AG04449 (cell line): ENCODE measurements at regions not wholly inside any gene's neighbourhood (a gene's known extent, or its start where the extent isn't known, plus 50 kb on each side); places are given as distances from the start of the nearest gene placed in this dataset.

Experiments used
- CTCF ChIA-PET: fragments of 350-600 bp; formaldehyde crosslinking; extraction: SDS; loops from one replicate; lab custom pipeline; 2021; ENCODE audit warnings: antibody characterized with exemption; lab: Yijun Ruan, JAX
- POLR2A ChIA-PET: fragments of 400-600, 350-600 bp; formaldehyde crosslinking; extraction: SDS; loops from one replicate; lab custom pipeline; 2020; ENCODE audit warnings: antibody characterized with exemption, inconsistent platforms; lab: Yijun Ruan, JAX
- DNase-seq: peaks from one replicate; pipeline ENCODE4 v3.0.0-alpha.2; 2010; ENCODE audit warnings: low read depth, low spot score
- H3K4me3 ChIP-seq: 2 replicates; pipeline ENCODE4 v1.5.1; 2011; ENCODE audit warnings: low read depth, mild to moderate bottlenecking, control low read depth, low read length
- CTCF ChIP-seq: IDR thresholded peaks from one replicate; pipeline ENCODE4 v1.5.1; 2011; ENCODE audit warnings: mild to moderate bottlenecking, moderate library complexity, low read length, control low read depth, inconsistent platforms; ENCODE audit not compliant: insufficient read depth; ENCODE audit errors: missing control alignments

DNA sequence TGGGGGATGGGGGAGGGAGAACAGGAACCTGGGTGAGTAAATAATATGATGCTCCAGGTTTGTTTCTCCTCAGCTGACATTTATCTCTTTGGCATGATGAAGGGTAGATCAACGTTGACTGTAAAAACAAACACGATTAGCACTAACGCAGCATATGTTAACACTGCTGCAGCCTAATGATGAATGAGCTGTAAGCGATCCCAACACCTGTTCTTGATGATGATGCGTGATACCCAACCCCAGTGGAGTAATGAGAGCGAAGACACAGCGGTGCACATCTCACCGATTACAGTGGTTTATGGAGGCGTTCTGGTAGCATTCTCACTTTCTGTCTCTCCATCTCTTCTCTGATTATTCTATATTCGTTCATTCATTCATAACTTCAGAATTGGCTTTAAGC lies 640.4 kb downstream of the USP25 start:
- ChIA-PET CTCF (no interaction called here), POLR2A (no interaction called here)

DNA sequence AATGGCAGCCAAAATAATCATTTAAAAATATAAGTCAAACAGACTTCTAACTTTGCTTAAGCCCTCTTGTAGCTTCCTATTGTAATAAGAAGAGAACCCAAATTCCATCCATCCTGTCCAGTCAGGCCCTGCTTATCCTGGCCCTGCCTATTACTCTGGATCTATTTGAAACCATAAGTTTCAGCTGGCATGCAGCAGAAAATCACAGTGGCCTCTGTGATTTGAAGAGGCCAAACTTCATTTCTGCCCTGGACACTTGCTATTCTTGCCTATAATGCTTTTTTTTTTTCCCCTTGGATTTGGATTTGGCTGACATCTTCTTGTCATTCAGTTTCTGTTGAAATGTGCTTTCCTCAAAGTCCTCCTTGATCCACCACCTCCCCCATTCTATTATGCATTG lies 642.8 kb downstream of the USP25 start:
- ChIA-PET POLR2A (no interaction called here), CTCF (interaction anchor here (1.5 kb wide), 1 partner anchor 34 kb away, joined by 3 read pairs; no protein-coding TSS in a partner anchor)
- no peak overlapping the region for H3K4me3 ChIP-seq
- DNase-seq: no peak
- TF ChIP-seq CTCF: no peak

More for the DNA sequence above, 640.4 kb downstream of the USP25 start:
- no peak for DNase-seq
- TF ChIP-seq CTCF: no peak
- no peak overlapping the region for H3K4me3 ChIP-seq

GRCh38 chr21:16376673-16377072 lies 646.9 kb downstream of the USP25 start:
- no peak overlapping the region for H3K4me3 ChIP-seq
- CTCF ChIA-PET: no interaction called here
- no peak for DNase-seq
- no peak for TF ChIP-seq CTCF
- POLR2A ChIA-PET: no interaction called here

- POLR2A ChIA-PET: no interaction called here
- no peak for DNase-seq
- no peak for TF ChIP-seq CTCF
- CTCF ChIA-PET: no interaction called here
- no peak overlapping the region for H3K4me3 ChIP-seq
These were observed 647.4 kb downstream of the USP25 start for GRCh38 chr21:16377120-16377658.

GRCh38 chr21:16377857-16378256 lies 648.1 kb downstream of the USP25 start:
- ChIA-PET CTCF (no interaction called here), POLR2A (no interaction called here)
- H3K4me3 ChIP-seq: no peak overlapping the region
- TF ChIP-seq CTCF: no peak
- no peak for DNase-seq

GRCh38 chr21:16378525-16378924 lies 648.7 kb downstream of the USP25 start:
- CTCF ChIA-PET: no interaction called here
- H3K4me3 ChIP-seq: no peak overlapping the region
- no peak for TF ChIP-seq CTCF
- DNase-seq: no peak
- POLR2A ChIA-PET: no interaction called here
